DMS53 (cell line): ENCODE measurements at regions not wholly inside any gene's neighbourhood (a gene's known extent, or its start where the extent isn't known, plus 50 kb on each side); places are given as distances from the start of the nearest gene placed in this dataset.

Source experiments
- DNase-seq: peaks from one replicate; lab custom pipeline; 2025; lab: John Stamatoyannopoulos, UW

GRCh38 chr2:9681427-9681817, 50.6 kb upstream of the YWHAQ start:
- DNase-seq = no peak

- no peak for DNase-seq
Measured at GRCh38 chr2:9685637-9686036, 54.8 kb upstream of the YWHAQ start.

GRCh38 chr2:9686061-9686460, 55.3 kb upstream of the YWHAQ start:
- DNase-seq = no peak

- no peak for DNase-seq
Measured at GRCh38 chr2:9690252-9690651, 59.5 kb upstream of the YWHAQ start.

- no peak for DNase-seq
Measured at GRCh38 chr2:9690716-9691498, 60.1 kb upstream of the YWHAQ start.

GRCh38 chr2:9692456-9693195, 61.8 kb upstream of the YWHAQ start:
- no peak for DNase-seq

- no peak for DNase-seq
Measured at GRCh38 chr2:9693196-9693491, 62.3 kb upstream of the YWHAQ start.

GRCh38 chr2:9693646-9694045, 62.8 kb upstream of the YWHAQ start:
- DNase-seq = no peak

GRCh38 chr2:9694661-9695234, 64.0 kb upstream of the YWHAQ start:
- no peak for DNase-seq

- DNase-seq = peak; percentile 19
Measured at GRCh38 chr2:9695941-9696340, 65.1 kb upstream of the YWHAQ start.

- no peak for DNase-seq
Measured at GRCh38 chr2:9696731-9697130, 65.9 kb upstream of the YWHAQ start.

GRCh38 chr2:9697909-9698308, 67.1 kb upstream of the YWHAQ start:
- DNase-seq = no peak

GRCh38 chr2:9699139-9700108, 68.6 kb upstream of the YWHAQ start:
- peak; percentile 7 for DNase-seq

GRCh38 chr2:9700109-9700495, 69.3 kb upstream of the YWHAQ start:
- DNase-seq = no peak

GRCh38 chr2:9702604-9703084, 71.8 kb upstream of the YWHAQ start:
- DNase-seq = no peak

GRCh38 chr2:9703085-9703678, 72.4 kb upstream of the YWHAQ start:
- DNase-seq = no peak

GRCh38 chr2:9703701-9704221, 73.0 kb upstream of the YWHAQ start:
- DNase-seq = peak; percentile 19

- no peak for DNase-seq
Measured at GRCh38 chr2:9704600-9704999, 73.8 kb upstream of the YWHAQ start.

GRCh38 chr2:9705196-9705595, 74.4 kb upstream of the YWHAQ start:
- DNase-seq = no peak

GRCh38 chr2:9707008-9707407, 76.2 kb upstream of the YWHAQ start:
- DNase-seq = peak; percentile 45

- DNase-seq = no peak
Measured at GRCh38 chr2:9707611-9708160, 76.9 kb upstream of the YWHAQ start.
